Brain microvascular endothelial cell (primary cell): ENCODE measurements at regions not wholly inside any gene's neighbourhood (a gene's known extent, or its start where the extent isn't known, plus 50 kb on each side); places are given as distances from the start of the nearest gene placed in this dataset.

Experiments used
- DNase-seq: peaks from one replicate; pipeline ENCODE4 v3.0.0-alpha.2; 2020
- H3K27ac ChIP-seq: fragments of 250-450 bp; sonication (Bioruptor Pico); 2 replicates; pipeline ENCODE4 v1.5.1; 2020; ENCODE audit warnings: mild to moderate bottlenecking, moderate library complexity
- H3K27me3 ChIP-seq: fragments of 250-450 bp; sonication (Bioruptor Pico); replicated peaks from 2 replicates; pipeline ENCODE4 v1.5.1; 2020; ENCODE audit warnings: mild to moderate bottlenecking
- H3K36me3 ChIP-seq: fragments of 250-450 bp; sonication (Bioruptor Pico); replicated peaks from 2 replicates; pipeline ENCODE4 v1.5.1; 2020; ENCODE audit warnings: mild to moderate bottlenecking
- H3K4me3 ChIP-seq: 2 replicates; pipeline ENCODE4 v1.5.1; 2011; ENCODE audit warnings: low read depth, mild to moderate bottlenecking, control low read depth, low read length, moderate library complexity
- CTCF ChIP-seq: IDR thresholded peaks from 2 replicates; pipeline ENCODE4 v1.5.1; 2011; ENCODE audit warnings: low read depth, mild to moderate bottlenecking, moderate library complexity, low read length, control low read depth, inconsistent platforms; ENCODE audit errors: missing control alignments
- in situ Hi-C: cut with HindIII; loops from 2 replicates; pipeline ENCODE4 v1.10.0; 2017; ENCODE audit warnings: low sequenced_read_pairs, low pct_ligation_motif_present

DNA sequence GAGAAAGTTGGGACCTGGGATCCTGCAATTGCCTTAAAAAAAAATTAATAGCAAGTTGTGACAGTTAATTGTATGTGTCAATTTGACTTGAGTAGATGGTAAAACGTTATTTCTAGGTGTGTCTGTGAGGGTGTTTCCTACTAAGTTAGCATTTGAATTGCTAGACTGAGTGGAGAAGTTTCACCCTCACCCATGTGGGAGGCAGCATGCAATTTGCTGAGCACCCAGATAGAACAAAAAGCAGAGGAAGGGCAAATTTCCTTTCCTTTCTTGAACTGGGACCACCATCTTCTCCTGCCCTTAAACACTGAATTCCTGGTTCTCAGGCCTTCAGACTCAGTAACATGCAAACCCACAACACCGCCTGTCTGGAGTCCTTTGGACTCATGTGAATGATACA, 455.7 kb downstream of the GALR1 start:
- no peak overlapping the region for H3K4me3 ChIP-seq
- no peaks in the 10 kb centered on the region for H3K27me3 ChIP-seq
- no peak for TF ChIP-seq CTCF
- no peak overlapping the region for H3K27ac ChIP-seq
- DNase-seq = no peak
- in situ Hi-C loops = no loop called here
- H3K36me3 ChIP-seq = no peaks in the 10 kb centered on the region

DNA sequence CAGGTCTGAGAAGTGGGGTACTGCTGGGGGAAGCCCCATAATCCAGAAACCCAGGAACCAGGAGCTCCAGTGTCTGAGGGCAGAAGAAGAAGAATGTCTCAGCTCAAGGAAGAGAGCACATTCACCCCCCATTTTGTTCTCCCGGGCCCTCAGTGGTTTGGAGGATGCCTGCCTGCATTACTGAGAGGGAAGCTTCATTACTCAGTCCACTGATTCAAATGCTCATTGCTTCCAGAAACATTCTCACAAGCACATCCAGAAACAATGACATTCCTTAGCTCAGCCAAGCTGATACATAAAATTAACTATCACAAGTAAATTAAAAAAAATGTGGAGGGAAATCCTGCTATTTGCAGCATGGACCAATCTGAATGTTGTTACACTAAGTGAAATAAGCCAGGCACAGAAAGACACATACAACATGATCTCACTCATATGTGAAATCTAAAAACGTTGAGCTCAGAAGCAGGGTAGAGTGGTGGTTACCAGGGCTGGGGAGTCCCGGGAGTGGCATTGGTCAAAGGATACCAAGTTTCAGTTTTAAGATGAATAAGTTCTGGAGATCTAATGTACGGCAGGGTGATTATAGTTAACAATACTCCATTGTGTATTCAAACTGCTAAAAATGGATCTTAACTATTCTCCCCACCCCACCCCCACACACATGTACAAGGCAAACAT, 459.3 kb downstream of the GALR1 start:
- Histone ChIP-seq H3K4me3 (no peak overlapping the region), H3K27ac (no peak overlapping the region), H3K27me3 (no peaks in the 10 kb centered on the region), H3K36me3 (no peaks in the 10 kb centered on the region)
- in situ Hi-C loops = no loop called here
- no peak for DNase-seq
- TF ChIP-seq CTCF = no peak

GRCh38 chr18:77711096-77711495, 461.4 kb downstream of the GALR1 start:
- in situ Hi-C loops = no loop called here
- TF ChIP-seq CTCF = no peak
- DNase-seq = no peak
- Histone ChIP-seq H3K36me3 (no peaks in the 10 kb centered on the region), H3K4me3 (no peak overlapping the region), H3K27ac (no peak overlapping the region), H3K27me3 (no peaks in the 10 kb centered on the region)

DNA sequence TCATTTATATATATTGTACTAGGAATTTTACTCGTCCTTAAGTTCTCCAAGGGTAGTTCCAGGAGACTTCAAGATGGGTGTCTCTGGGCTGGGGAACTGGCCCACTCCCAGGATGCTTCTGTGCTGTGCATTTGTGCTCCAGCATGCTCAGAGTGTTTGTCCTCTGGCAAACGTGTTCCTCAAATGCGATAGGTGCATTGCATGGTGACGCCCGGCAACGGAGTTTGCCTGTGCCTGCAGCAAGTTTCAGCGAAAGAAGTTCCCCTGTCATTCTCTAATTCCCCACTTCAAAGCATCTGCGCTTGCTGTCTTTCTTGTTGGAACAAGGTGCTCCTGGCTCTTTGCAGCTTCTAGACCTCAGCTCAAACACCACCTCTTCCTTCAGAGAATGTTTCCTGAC, 465.1 kb downstream of the GALR1 start:
- no peaks in the 10 kb centered on the region for H3K27me3 ChIP-seq
- DNase-seq = no peak
- in situ Hi-C loops = no loop called here
- H3K27ac ChIP-seq = no peak overlapping the region
- H3K36me3 ChIP-seq = no peaks in the 10 kb centered on the region
- H3K4me3 ChIP-seq = no peak overlapping the region
- no peak for TF ChIP-seq CTCF

GRCh38 chr18:77716282-77716681, 466.6 kb downstream of the GALR1 start:
- in situ Hi-C loops = no loop called here
- no peak for TF ChIP-seq CTCF
- H3K4me3 ChIP-seq = no peak overlapping the region
- no peak for DNase-seq
- H3K27ac ChIP-seq = no peak overlapping the region
- H3K36me3 ChIP-seq = no peaks in the 10 kb centered on the region
- no peaks in the 10 kb centered on the region for H3K27me3 ChIP-seq

DNA sequence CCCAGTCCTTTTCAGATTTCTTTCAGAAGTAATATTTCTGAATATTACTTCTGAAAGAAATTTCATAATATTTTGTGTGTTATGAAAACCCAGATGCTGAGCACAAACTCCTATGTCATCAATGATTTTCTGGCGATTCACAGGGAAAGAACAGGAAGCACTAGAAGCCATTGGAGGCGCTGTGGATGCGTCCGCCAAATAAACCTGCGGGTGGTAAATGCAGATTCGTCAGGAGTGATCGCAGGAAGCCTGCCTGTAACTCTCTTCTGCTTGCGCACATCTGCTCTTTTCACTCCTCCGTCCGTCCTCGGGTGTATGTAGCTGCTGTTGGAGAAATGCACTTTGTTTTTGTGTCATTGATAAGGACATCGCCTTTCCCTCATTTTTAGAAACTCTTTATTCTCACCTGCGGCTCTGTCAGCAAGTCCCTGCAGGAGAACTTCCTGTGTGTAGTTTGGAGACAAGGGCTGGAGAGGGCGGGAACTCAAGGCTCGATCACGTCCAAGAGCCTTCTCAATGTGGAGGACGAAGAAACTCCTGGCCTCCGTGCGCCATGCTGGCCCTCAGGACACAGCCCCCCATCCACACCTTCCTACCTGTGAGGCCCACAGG, 483.8 kb downstream of the GALR1 start:
- TF ChIP-seq CTCF = no peak
- in situ Hi-C loops = no loop called here
- Histone ChIP-seq H3K27ac (no peak overlapping the region), H3K36me3 (no peaks in the 10 kb centered on the region), H3K27me3 (no peaks in the 10 kb centered on the region), H3K4me3 (no peak overlapping the region)
- no peak for DNase-seq
